H9 (cell line): ENCODE measurements at regions not wholly inside any gene's neighbourhood (a gene's known extent, or its start where the extent isn't known, plus 50 kb on each side); places are given as distances from the start of the nearest gene placed in this dataset.

Experiments
- DNase-seq: peaks from one replicate; pipeline ENCODE4 v3.0.0-alpha.2; 2017
- H2AFZ ChIP-seq: one replicate; pipeline ENCODE4 v1.6.1; 2013; ENCODE audit warnings: mild to moderate bottlenecking, low read length, control low read depth, moderate library complexity
- H2AK5ac ChIP-seq: 2 replicates; pipeline ENCODE4 v1.6.1; 2013; ENCODE audit warnings: low read length, control low read depth, mixed read lengths; ENCODE audit not compliant: insufficient read length
- H2BK120ac ChIP-seq: one replicate; pipeline ENCODE4 v1.6.1; 2013; ENCODE audit warnings: low read depth, mild to moderate bottlenecking, low read length, control low read depth, inconsistent platforms; ENCODE audit not compliant: poor library complexity, severe bottlenecking
- H2BK12ac ChIP-seq: 2 replicates; pipeline ENCODE4 v1.6.1; 2013; ENCODE audit warnings: low read length, control low read depth, mixed read lengths, low read depth; ENCODE audit not compliant: insufficient read length
- H2BK15ac ChIP-seq: 2 replicates; pipeline ENCODE4 v1.6.1; 2013; ENCODE audit warnings: low read depth, low read length, control low read depth
- H2BK20ac ChIP-seq: one replicate; pipeline ENCODE4 v1.6.1; 2013; ENCODE audit warnings: low read depth, mild to moderate bottlenecking, low read length, control low read depth, inconsistent platforms; ENCODE audit not compliant: poor library complexity, severe bottlenecking
- H2BK5ac ChIP-seq: 2 replicates; pipeline ENCODE4 v1.6.1; 2013; ENCODE audit warnings: low read length, control low read depth, mixed read lengths; ENCODE audit not compliant: insufficient read length
- H3K14ac ChIP-seq: 2 replicates; pipeline ENCODE4 v1.6.1; 2013; ENCODE audit warnings: low read length, control low read depth; ENCODE audit not compliant: insufficient read depth
- H3K18ac ChIP-seq: 2 replicates; pipeline ENCODE4 v1.6.1; 2013; ENCODE audit warnings: low read depth, mild to moderate bottlenecking, mixed read lengths, low read length, control low read depth; ENCODE audit not compliant: insufficient read length
- H3K23ac ChIP-seq: 2 replicates; pipeline ENCODE4 v1.6.1; 2013; ENCODE audit warnings: low read length, control low read depth, mixed read lengths, low read depth; ENCODE audit not compliant: insufficient read length
- H3K23me2 ChIP-seq: 2 replicates; pipeline ENCODE4 v1.6.1; 2013; ENCODE audit warnings: low read depth, mild to moderate bottlenecking, mixed read lengths, low read length, control low read depth; ENCODE audit not compliant: insufficient read length, poor library complexity, severe bottlenecking
- H3K27ac ChIP-seq: 2 replicates; pipeline ENCODE4 v1.5.1; 2013; ENCODE audit warnings: low read length, control low read depth, mixed read lengths, low read depth; ENCODE audit not compliant: insufficient read length
- H3K27me3 ChIP-seq: 2 replicates; pipeline ENCODE4 v1.6.1; 2013; ENCODE audit warnings: low read length, control low read depth, inconsistent platforms; ENCODE audit not compliant: insufficient read depth
- H3K4ac ChIP-seq: 2 replicates; pipeline ENCODE4 v1.6.1; 2013; ENCODE audit warnings: low read depth, mild to moderate bottlenecking, control low read depth, inconsistent platforms, low read length, moderate library complexity
- H3K4me1 ChIP-seq: 2 replicates; pipeline ENCODE4 v1.6.1; 2013; ENCODE audit warnings: low read length, control low read depth, inconsistent platforms; ENCODE audit not compliant: insufficient read depth
- H3K4me2 ChIP-seq: 2 replicates; pipeline ENCODE4 v1.6.1; 2013; ENCODE audit warnings: low read length, control low read depth, mixed read lengths; ENCODE audit not compliant: insufficient read length, insufficient read depth
- H3K56ac ChIP-seq: 2 replicates; pipeline ENCODE4 v1.6.1; 2013; ENCODE audit warnings: low read depth, mild to moderate bottlenecking, mixed read lengths, low read length, control low read depth; ENCODE audit not compliant: insufficient read length
- H3K79me1 ChIP-seq: 2 replicates; pipeline ENCODE4 v1.6.1; 2013; ENCODE audit warnings: low read depth, mild to moderate bottlenecking, moderate library complexity, low read length, control low read depth, inconsistent platforms; ENCODE audit not compliant: insufficient read depth, poor library complexity, severe bottlenecking
- H3K79me2 ChIP-seq: 2 replicates; pipeline ENCODE4 v1.6.1; 2013; ENCODE audit warnings: low read length, control low read depth, inconsistent platforms; ENCODE audit not compliant: insufficient read depth
- H3K9ac ChIP-seq: 2 replicates; pipeline ENCODE4 v1.6.1; 2013; ENCODE audit warnings: low read length, control low read depth, mixed read lengths; ENCODE audit not compliant: insufficient read length; ENCODE audit errors: extremely low read depth
- H3K9me3 ChIP-seq: one replicate; pipeline ENCODE4 v1.6.1; 2013; ENCODE audit warnings: low read depth, low read length, inconsistent platforms; ENCODE audit not compliant: control insufficient read depth
- H3T11ph ChIP-seq: one replicate; pipeline ENCODE4 v1.6.1; 2013; ENCODE audit warnings: mild to moderate bottlenecking, low read length, control low read depth, inconsistent platforms
- H4K20me1 ChIP-seq: one replicate; pipeline ENCODE4 v1.6.1; 2013; ENCODE audit not compliant: control insufficient read depth, insufficient read length, insufficient read depth
- H4K5ac ChIP-seq: 2 replicates; pipeline ENCODE4 v1.6.1; 2013; ENCODE audit warnings: low read depth, mild to moderate bottlenecking, mixed read lengths, low read length, control low read depth; ENCODE audit not compliant: insufficient read length
- H4K8ac ChIP-seq: replicated peaks from 2 replicates; pipeline ENCODE4 v1.6.1; 2013; ENCODE audit warnings: low read length, control low read depth, mixed read lengths, low read depth; ENCODE audit not compliant: insufficient read length
- H4K91ac ChIP-seq: 2 replicates; pipeline ENCODE4 v1.6.1; 2013; ENCODE audit warnings: low read depth, mild to moderate bottlenecking, moderate library complexity, mixed read lengths, low read length, control low read depth; ENCODE audit not compliant: insufficient read length
- H3K27ac Mint-ChIP-seq, 3 experiments: 2 replicates in 2 of 3; 3 replicates in 1 of 3; pipeline ENCODE4 v1.8.0; 2020 to 2021; ENCODE audit warnings: mixed read lengths in 3 of 3, mild to moderate bottlenecking in 1 of 3, moderate library complexity in 1 of 3
- H3K27me3 Mint-ChIP-seq: 2 replicates; pipeline ENCODE4 v1.8.0; 2021; ENCODE audit warnings: low read depth, mild to moderate bottlenecking, moderate library complexity, mixed read lengths
- H3K36me3 Mint-ChIP-seq, 3 experiments: 2 replicates in 2 of 3; 3 replicates in 1 of 3; pipeline ENCODE4 v1.8.0; 2020 to 2021; ENCODE audit warnings: low read depth in 3 of 3, mixed read lengths in 3 of 3; ENCODE audit not compliant: insufficient read depth in 1 of 3
- H3K4me1 Mint-ChIP-seq, 2 experiments: 2 replicates each; pipeline ENCODE4 v1.8.0; 2020; ENCODE audit warnings: mixed read lengths in 2 of 2
- H3K4me3 Mint-ChIP-seq, 2 experiments: 2 replicates in 1 of 2; 3 replicates in 1 of 2; pipeline ENCODE4 v1.8.0; 2020 to 2021; ENCODE audit warnings: mild to moderate bottlenecking in 2 of 2, mixed read lengths in 2 of 2, moderate library complexity in 1 of 2
- H3K9me3 Mint-ChIP-seq, 2 experiments: 2 replicates in 1 of 2; 3 replicates in 1 of 2; pipeline ENCODE4 v1.8.0; 2020; ENCODE audit warnings: mild to moderate bottlenecking in 2 of 2, mixed read lengths in 2 of 2, moderate library complexity in 1 of 2
- CTCF ChIP-seq: fragments of 200-600 bp; sonication (generic); conservative IDR thresholded peaks from 3 replicates; pipeline ENCODE4 v1.8.0; 2021; ENCODE audit warnings: antibody characterized with exemption, mild to moderate bottlenecking

- Histone ChIP-seq H3K79me2 (no peaks in the 10 kb centered on the region), H2BK120ac (no peak overlapping the region), H3K9ac (no peak overlapping the region), H3K4me1 (no peaks in the 10 kb centered on the region), H3K27ac (no peak overlapping the region), H3K4ac (no peak overlapping the region), H4K91ac (no peak overlapping the region), H4K5ac (no peak overlapping the region), H4K20me1 (no peaks in the 10 kb centered on the region), H3K9me3 (peaks cover 8% of the 10 kb centered on the region), H3K14ac (no peak overlapping the region), H3T11ph (no peak overlapping the region), H2AFZ (no peak overlapping the region), H3K23ac (no peak overlapping the region), H3K4me2 (no peak overlapping the region), H2BK15ac (no peak overlapping the region), H2BK5ac (no peak overlapping the region), H4K8ac (no peak overlapping the region), H3K27me3 (no peaks in the 10 kb centered on the region), H3K56ac (no peak overlapping the region), H3K79me1 (no peaks in the 10 kb centered on the region), H2BK12ac (no peak overlapping the region), H2BK20ac (no peak overlapping the region), H3K23me2 (no peaks in the 10 kb centered on the region), H2AK5ac (no peak overlapping the region), H3K18ac (no peak overlapping the region)
- TF ChIP-seq CTCF, result no peak
- H3K27ac Mint-ChIP-seq, result no peak overlapping the region
- no peak overlapping the region for H3K4me3 Mint-ChIP-seq
- H3K4me1 Mint-ChIP-seq, result peaks cover 7 to 15% of the 10 kb centered on the region in 2 experiments; a peak in 3 of 4 replicates
- peaks cover 35 to 39% of the 10 kb centered on the region in 2 experiments for H3K9me3 Mint-ChIP-seq
- DNase-seq, result peak; percentile 12
- H3K27me3 Mint-ChIP-seq, result peaks cover 6% of the 10 kb centered on the region
- H3K36me3 Mint-ChIP-seq, result peaks cover 11 to 33% (median 15%) of the 10 kb centered on the region in 3 experiments
Observed at GRCh38 chr2:2879071-2879470, 498.5 kb downstream of the EIPR1 start.
